ENCODE measurements at regions not wholly inside any gene's neighbourhood (a gene's known extent, or its start where the extent isn't known, plus 50 kb on each side); places are given as distances from the start of the nearest gene placed in this dataset.

DNA sequence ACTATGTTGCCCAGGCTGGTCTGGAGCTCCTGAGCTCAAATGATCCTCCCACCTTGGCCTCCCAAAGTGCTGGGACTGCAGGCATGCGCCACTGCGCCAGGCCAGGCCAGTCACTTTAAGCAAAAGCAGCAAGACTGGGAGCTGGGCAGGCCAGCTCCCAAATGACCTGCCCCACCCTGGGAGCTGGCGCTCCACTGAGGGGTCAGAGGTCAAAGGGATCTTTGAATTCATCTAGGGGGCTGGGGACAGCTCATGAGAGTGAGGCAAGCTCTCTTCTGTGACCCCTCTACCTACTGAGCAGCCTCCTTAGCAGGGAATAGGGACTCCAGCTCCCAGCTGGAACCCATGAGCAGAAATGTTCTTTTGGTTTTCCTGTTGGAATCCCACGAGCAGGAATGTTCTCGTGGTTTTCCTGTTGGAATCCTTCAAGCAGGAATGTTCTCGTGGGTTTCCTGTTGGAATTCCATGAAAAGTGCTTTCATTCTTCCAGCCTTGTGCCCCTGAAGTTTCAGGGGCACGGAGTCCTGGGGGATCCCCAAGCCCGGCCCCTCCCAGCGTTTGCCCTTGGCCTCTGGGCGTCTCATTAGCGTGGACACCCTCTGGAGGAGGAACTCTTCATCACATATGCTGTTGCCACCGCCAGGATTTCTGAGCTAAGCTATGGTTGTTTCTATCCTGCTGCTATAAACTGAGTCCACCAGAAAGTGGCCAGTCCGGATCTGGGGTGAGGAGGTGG is 162.0 kb upstream of the HAAO start:
- DNase-seq (ENCODE audit: low spot score): no peak

DNA sequence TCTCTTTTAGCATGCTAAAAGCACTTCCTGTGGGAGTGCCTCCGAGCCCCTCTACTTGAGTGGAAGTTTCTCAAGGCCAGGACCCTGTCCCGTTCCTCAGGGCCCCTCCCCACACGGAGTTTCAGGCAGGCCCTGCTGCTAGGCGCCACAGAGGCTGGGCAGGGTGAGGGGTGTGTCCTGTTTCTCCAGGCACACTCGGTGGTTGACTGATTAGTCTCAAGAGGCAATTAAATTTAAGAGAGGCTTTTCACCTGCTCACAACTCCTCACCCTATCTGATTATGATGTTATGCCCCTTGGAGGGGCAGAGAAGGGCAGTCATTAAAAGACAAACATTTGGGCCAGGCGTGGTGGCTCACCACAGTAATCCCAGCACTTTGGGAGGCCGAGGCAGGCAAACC is 160.8 kb upstream of the HAAO start:
- no peak for DNase-seq (ENCODE audit: low spot score)

GRCh38 chr2:42951263-42951938 is 159.0 kb upstream of the HAAO start:
- no peak for DNase-seq (ENCODE audit: low spot score)

GRCh38 chr2:42949125-42949524 is 156.7 kb upstream of the HAAO start:
- DNase-seq (ENCODE audit: low spot score): no peak

DNA sequence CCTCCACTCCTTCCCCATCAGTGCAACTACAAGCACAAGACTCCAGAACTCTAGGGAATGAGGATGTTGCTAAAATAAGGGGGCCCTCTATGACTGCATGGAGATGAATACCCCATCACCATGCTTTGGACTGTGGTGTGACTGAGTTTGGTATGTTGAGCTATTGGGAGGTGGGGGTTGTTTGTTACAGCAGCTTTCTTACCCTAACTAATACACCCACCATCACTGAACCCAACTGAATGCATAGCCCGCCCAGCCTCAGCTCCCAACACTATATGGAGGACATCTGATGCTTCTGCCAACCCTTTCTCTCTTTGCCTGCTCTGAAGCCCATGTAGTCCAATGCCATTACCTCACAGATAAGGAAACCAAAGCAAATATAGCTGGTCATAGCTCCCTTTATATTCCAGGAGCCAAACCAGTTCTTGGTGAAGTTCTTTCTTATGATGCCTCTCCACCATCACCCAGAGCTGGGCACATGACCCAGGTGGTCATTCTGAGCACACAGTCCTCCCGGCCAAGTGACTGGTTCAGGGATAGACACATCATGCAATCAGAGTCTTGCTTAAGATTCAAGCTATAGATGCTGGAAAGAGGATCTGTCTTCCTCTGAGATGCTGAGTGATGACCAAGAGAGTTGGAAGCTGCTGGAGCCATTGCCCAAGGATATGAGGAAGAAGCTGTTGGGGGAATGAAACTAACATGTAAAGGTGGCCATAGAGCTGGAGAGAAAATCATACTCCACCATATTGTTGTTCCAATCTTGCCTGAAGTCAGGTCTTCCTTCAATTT is 155.6 kb upstream of the HAAO start:
- DNase-seq (ENCODE audit: low spot score): no peak

DNA sequence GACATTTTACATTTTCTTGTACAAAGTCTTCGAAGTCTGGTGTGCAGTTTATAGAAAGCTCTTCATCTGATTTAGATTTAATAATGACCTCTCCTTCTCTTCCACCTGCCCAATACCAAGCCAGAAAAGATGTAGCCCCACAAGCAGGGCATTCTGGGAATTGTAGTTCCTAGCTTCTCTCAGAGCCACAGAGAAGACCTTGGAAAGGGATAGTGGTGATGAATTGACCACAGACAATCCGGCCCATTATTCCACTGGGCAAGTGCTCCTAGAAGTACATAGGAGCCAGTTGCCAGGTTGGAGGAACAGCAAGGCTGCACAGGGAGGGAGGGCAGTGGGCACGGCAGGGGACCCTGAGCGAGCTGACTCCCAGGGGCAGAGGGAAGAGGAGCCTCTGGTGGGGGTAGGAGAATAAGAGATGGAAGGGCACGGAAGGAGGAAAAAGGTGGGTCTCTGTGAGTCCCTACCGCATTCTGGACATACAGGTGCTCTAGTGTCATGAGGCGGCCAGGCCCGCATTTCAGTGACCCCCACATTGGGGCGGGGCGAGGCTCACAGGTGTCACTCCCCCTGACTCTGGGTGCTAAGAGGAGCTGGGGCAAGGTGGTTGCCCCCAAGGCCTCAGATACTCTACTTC is 152.5 kb upstream of the HAAO start:
- no peak for DNase-seq (ENCODE audit: low spot score)

GRCh38 chr2:42942990-42943493 is 150.7 kb upstream of the HAAO start:
- DNase-seq (ENCODE audit: low spot score): no peak

DNA sequence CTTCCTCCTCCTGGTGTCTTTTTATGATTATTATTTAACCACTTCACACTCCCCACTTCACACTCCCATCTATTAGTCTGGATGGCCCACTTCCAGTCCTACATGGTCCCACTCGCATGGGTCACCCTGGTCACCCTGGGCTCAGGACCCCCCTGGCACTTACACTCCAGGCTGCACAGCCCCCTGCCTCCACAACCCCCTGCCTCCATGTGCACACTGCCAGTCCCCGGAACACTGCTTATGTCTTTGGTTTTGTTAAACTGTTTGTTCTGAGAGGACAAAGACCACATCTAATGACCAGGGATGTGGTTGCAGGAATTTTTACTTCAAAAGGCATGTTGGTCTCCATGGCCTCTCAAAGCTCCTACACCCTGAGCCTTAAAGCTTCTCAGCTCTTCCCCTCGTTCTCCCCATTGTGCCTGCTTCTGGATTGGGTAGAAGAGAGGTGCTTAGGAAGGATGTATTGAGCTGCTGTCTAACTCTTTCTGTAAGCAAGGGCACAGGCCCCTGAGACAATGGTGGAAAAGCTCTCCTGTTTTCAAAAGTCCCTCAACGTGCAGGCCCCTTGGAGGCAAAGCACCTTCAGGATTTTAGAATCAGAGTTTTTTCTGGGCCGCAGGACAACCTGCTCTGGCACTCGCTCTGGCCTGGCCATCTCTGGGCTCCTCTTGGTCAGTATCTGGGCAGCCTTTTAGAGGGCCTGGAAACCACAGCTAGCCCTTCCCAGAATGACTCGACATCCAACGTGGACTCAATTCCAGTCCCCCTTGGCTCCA is 150.0 kb upstream of the HAAO start:
- DNase-seq (ENCODE audit: low spot score): no peak

GRCh38 chr2:42941633-42942176 is 149.3 kb upstream of the HAAO start:
- no peak for DNase-seq (ENCODE audit: low spot score)

DNA sequence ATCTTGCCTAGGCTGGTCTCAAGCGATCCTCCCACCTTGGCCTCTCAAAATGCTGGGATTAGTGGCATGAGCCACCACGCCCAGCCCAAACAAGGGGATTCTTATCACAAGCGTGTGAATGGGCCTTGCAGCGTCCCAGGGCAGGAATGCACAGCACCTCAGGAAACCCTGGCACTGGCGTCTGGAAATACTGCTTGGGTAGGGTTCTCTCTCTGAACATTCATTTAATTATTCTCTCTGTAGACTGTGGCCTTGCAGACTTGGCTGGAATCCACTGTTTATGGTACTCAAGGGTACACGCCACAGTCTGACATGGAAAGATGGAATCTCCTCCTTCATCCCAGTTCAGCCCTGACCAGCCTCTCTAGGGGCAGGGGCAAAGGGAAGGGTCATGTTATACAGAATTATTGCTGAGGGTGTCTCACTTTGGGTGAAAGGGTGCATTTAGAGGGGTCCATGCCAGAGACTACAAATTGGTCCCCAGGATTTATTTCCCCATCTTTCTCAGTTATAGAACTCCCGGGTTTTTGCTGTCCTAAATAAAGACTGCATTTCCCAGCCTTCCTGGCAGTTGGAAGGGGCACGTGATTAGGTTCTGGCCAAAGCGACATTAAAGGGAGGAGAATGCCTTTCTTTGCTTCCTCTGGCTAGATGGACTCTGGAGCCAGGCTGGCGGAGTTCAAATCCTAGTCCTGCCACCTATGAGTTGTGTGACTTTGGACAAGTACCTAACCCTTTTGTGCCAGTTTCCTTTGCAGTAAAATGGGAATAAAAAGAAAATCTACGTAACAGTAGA is 147.2 kb upstream of the HAAO start:
- DNase-seq (ENCODE audit: low spot score): no peak

DNA sequence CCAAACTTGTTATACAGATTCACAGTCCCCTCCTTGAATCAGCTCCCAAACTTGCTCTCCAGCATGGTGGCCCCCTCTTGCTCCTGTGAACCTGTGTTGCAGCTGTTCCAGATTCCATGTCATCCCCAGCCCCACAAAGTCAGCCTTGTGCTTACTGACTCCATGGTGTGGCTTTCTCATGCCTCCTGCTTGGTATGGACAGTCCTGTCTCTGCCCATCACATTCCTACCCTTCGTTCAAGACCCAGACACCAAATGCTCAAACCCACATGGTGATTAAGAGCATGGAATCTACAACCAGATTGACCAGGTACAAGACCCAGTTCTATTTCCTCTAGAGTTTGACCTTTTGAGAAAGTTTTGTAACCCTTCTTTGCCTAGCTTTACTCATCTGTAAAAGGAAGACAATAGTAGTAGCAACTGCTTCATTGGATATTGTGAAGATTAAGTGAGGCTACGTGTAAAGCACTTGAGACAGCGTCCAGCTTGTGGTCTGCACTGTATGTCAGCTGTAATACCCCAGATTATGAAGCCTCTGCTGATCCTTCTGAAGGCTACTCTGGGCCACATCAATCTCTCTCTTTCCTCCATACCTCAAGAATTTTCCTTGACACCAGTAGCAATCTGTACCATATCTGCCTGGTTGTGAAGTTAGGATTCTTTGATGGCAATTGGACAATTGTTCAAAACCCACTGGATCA is 146.4 kb upstream of the HAAO start:
- no peak for DNase-seq (ENCODE audit: low spot score)

GRCh38 chr2:42937171-42937875 is 144.9 kb upstream of the HAAO start:
- DNase-seq (ENCODE audit: low spot score): no peak

DNA sequence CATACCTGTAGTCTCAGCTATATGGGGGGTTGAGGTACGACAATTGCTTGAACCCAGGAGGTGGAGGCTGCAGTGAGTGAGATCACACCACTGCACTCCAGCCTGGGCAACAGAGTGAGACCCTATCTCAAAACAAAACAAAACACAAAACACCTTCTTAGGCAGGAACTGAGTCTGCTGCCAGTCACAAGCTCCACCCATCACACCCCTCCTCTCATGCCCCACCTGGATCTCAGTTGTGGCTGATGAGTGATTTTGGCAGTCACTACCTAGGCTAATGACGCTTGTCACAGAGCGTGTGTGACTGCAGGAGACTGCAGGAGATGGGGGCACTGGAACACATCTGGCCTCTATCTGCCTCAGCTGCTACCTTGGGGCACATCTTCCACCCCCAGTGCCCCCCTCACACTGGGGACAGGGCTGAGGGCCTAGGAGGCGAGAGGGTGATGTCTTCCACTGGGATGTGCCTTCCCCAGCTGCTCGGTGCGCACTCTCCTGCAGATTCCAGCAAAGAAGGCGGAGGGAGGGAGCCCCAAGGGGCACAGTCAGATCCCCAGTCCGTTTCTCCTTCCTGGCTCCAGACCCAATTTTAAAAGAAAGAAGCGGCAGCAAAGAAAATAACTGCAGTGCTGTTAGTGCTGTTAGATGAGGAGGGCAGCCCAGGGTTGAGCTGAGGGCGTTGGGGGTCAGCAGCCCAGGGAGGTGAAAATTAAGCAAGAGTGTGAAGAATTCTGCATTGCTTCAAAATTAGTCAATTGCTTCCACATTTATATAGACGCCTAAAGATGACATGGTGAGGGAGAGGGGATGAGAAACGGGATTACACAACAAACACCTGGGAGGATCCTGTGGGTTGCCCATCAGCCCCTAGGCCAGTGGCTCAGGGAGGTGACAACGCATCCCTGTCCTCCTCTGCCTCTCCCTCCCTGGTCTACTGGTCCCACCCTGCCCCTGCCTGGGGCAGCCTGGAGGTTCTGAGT is 143.6 kb upstream of the HAAO start:
- no peak for DNase-seq (ENCODE audit: low spot score)

- no peak for DNase-seq (ENCODE audit: low spot score)
These were observed 142.3 kb upstream of the HAAO start for GRCh38 chr2:42934580-42935186.

DNA sequence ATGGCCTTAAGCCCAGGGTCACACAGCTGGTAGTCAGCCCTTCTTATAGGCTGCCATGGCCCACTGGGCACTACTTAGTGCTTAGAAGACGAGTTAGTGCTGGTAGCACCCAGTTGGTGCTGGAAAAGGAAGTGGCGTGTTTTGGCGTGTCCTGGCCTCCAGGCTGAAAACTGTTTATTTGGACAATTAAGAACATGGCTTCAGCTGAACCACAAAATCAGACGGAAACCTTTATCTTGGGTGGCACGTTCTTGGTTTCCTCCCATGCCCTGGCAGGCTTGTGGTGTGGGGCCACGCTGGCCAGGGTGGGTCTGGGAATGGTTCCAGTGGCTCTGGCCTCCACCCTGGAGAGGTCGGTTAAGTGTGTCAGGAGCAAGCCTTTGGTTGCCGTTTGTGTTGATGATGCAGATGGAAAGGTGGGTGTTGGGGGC is 141.5 kb upstream of the HAAO start:
- no peak for DNase-seq (ENCODE audit: low spot score)

DNA sequence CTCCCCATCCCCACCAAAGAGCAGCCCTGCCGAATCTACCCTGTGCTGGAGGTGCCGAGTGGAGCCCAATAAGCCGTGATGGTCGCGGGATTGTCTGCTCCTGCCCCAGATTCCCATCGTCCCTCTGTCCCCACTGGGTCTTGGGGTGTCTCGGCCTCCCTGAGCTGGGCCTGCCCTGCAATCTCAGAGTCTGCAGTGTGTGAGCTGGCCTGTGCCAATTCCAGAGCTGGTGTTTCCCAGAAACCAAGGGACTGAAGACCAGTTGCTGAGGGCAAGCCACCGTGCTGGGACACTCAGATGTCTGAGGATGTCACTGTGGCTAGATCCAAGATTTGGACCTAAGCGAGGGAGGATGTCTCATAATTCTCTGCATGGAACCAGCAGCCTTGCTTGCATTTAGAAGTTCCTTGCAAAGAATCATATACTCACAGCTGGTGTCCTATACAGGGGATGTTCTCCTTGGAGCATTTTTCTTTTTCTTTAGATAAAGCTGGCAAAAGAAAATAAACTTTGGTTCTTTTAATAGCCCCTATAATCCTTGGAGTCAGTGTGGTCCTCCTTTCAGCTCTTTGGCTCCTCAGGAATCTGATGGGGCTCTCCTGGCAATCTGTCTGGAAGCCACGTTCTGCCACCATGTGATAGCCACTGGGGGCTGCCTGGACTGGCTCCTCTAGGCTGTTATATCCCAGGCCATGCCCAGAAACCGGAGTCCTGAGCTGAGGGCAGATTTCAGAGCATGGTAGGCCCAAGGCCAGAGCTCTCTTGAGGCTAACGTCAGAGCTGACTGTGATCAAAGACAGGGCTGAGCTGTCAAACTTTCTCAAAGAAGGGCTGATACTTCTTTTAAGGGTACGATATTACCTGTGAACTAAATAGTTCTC is 140.1 kb upstream of the HAAO start:
- DNase-seq (ENCODE audit: low spot score): no peak
